ENCODE measurements at regions not wholly inside any gene's neighbourhood (a gene's known extent, or its start where the extent isn't known, plus 50 kb on each side); places are given as distances from the start of the nearest gene placed in this dataset.

- TF ChIP-seq, protein P1, sequence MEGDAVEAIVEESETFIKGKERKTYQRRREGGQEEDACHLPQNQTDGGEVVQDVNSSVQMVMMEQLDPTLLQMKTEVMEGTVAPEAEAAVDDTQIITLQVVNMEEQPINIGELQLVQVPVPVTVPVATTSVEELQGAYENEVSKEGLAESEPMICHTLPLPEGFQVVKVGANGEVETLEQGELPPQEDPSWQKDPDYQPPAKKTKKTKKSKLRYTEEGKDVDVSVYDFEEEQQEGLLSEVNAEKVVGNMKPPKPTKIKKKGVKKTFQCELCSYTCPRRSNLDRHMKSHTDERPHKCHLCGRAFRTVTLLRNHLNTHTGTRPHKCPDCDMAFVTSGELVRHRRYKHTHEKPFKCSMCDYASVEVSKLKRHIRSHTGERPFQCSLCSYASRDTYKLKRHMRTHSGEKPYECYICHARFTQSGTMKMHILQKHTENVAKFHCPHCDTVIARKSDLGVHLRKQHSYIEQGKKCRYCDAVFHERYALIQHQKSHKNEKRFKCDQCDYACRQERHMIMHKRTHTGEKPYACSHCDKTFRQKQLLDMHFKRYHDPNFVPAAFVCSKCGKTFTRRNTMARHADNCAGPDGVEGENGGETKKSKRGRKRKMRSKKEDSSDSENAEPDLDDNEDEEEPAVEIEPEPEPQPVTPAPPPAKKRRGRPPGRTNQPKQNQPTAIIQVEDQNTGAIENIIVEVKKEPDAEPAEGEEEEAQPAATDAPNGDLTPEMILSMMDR (IDR thresholded peaks at IDR 0.05): no peak
- TF ChIP-seq POLR2A (IDR thresholded peaks at IDR 0.05): no peak
These were observed 208.0 kb downstream of the SPRY2 start for GRCh38 chr13:80132741-80133601.

All from ovary (tissue), 3 donors.